T-helper 2 cell treated with Interferon-gamma antibody and Interleukin-4, amounts not matched to agents 100 ng/mL and 5 ng/mL, for 36 hours (primary cell): ENCODE measurements at regions not wholly inside any gene's neighbourhood (a gene's known extent, or its start where the extent isn't known, plus 50 kb on each side); places are given as distances from the start of the nearest gene placed in this dataset.
"Not testable (repeated sequence)": the region's sequence is repeated elsewhere in the genome, so short reads cannot be mapped to it uniquely, and the experiment has no call there.

Experiments
- intact Hi-C: fragments of 100-400 bp; cut with micrococcal nuclease; formaldehyde crosslinking; loops from one replicate; pipeline ENCODE4 v1.15.1; 2023

DNA sequence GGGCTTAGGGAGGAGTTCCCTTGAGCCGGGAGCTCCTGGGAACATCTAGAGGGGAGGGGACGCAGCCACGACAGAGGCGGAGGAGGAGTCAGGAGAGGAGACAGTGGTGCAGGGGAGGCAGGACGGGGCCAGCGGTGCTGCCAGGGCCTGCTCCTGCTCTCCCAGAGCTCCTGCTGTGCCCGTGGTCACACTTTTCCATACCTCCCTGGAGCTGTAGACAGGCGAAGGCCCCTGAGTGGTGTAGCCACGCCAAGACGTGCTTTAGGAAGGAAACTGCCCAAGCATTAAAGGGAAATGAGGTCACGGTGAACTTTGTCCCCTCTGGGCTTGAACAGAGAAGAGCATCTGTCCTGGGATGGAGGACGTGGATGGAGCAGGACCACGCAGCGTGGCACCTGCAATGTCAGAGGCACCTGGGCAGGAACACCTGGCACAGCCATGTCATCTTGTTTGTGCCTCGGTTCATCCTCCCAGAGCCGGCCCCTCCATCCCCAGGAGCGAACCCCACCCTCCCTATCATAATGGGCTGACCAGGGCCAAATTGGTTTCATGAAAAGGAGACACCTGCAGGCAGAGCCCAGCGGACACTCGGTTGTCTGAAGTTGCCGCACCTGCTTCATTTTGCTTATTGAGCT, 239.5 kb upstream of the SFSWAP start:
- intact Hi-C loops = no loop called here

DNA sequence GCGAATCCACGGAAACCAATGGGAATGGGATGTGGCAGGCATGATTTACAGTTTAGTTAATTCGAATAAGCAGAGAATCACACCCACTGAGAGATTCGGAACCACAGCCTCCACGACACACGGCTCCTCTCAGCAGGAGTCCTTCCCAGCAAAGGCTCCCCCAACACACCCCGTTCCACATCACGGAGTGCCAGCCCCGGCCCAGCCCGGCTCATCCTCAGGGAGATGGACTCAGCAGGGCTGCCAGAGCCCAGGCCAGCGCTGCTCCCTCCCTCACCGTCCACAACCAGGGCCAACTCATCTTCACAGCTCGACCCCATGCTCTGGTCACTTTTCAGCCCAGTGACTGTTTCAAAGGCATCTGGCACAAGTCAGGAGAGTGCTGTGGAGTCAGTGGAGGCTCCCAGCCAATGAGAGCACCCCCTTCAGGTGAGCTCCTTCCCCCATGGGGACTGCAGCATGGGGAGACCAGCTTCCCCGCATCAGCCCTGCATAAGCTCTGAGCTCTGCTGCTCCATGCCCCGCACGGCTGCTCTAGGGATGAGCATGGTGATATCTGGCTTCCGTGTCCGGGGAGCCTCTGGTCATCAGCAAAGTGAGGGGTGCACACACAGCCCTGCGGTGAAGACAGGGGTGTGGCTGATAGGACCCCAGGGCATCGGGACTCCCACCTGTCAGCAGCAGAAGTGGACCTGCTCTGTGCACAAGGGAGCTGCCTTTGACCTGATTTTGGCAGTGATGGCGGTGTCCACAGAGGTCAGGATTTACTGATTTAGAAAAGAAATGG, 238.8 kb upstream of the SFSWAP start:
- intact Hi-C loops = no loop called here

GRCh38 chr12:131473261-131473660, 237.6 kb upstream of the SFSWAP start:
- intact Hi-C loops = no loop called here

DNA sequence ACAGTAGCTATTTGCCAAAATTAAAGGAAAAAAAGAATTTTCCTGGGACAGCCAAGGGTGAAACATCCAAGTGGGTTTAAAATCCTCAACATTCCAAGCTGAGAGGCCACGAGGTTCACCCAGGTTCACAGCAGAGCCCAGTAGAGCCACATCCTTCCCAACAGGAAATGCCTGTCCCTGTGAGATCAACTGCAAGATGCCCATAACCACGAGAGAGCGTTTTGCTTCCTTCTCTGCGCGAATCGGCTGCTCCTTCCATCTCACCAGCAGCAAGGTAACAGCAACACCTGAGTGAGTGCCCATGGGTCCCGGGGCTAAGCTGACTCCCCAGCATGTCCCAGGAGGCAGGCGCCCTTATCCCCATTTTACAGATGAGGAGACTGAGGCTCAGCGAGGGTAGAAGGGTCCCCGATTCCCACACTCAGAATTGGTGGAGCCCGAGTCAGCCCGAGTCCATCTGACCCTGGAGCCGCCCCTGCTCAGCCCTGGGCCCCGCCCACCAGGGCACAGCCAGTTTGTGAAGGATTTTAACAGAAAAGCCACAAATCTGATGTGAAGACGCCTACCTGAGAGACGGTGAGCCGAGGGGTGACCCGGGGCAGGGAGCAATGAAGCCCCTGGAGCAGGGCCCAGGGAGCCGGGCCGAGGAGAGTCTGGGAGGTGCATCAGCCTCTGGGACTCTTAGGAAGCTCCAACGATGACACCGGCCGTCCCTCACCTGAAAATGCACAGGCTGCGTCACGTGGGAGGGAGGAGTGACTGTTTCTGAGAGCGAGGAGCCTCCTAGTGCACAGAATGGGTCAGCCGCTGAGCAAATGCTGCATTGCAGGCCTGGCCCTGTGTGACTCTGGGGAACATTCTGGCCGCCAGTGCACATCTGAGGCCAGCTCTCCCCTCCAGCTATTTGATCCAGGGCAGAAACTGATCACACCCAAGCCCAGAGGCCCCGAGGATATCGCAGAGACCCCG, 236.9 kb upstream of the SFSWAP start:
- intact Hi-C loops = no loop called here

DNA sequence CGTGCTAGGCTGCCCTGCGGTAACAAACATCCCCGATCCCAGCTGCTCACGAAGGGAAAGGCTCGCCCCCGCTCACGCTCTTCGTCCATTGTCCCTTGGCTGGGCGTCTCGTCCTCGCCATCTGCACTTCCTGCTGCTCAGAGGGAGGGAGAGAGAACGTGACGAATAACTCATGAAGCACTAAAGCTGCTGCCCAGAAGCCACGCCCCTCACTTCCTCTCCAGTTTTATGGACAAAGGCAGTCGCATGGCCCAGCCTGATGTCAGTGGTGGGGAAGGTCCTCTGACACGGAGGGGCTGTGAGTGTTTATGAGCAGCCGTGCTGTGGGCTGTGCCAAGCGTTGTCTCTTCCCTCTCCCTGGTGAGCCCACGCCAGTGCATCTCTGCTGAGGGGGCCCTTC, 235.9 kb upstream of the SFSWAP start:
- intact Hi-C loops = not testable (repeated sequence)

DNA sequence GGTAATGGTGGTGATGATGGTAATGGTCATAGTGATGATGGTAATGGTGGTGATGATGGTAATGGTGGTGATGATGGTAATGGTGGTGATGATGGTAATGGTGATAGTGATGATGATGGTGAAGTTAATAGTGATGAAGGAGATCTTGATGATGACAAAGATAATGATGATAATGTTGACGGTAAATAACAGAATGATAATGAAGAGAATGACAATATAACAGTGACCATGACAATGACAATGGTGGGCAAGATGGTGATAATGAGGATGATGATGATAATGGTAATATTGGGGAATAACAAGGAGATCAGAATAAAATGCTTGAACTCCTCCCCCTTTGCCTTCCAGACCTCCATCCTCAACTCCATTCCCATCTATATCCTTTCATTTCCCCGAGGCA, 233.3 kb upstream of the SFSWAP start:
- intact Hi-C loops = no loop called here

DNA sequence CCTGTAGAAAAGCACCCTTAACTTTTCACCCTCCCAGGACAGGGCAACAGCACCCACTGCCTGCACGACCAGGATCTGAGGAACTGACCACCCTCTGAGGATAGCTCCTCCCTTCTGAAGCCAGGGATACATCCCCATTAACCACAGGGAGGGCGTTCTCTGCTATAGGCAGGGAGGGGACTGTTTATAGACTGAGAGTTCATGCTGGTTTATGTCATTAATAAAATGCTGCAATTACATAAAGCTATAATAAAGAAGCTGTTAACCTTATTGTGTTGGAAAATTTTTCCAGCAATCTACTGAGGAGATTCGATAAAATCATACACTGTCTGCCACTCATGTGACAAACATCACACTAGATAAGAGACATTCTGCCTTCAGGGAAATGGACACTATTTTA, 232.4 kb upstream of the SFSWAP start:
- intact Hi-C loops = no loop called here

- intact Hi-C loops = no loop called here
Measured at GRCh38 chr12:131482199-131482598, 228.7 kb upstream of the SFSWAP start.

GRCh38 chr12:131482686-131483085, 228.2 kb upstream of the SFSWAP start:
- intact Hi-C loops = no loop called here

- intact Hi-C loops = no loop called here
Measured at GRCh38 chr12:131486451-131487230, 224.2 kb upstream of the SFSWAP start.

- intact Hi-C loops = no loop called here
Measured at GRCh38 chr12:131487388-131488124, 223.3 kb upstream of the SFSWAP start.

GRCh38 chr12:131489718-131490117, 221.2 kb upstream of the SFSWAP start:
- intact Hi-C loops = no loop called here

GRCh38 chr12:131491155-131491554, 219.7 kb upstream of the SFSWAP start:
- intact Hi-C loops = no loop called here

DNA sequence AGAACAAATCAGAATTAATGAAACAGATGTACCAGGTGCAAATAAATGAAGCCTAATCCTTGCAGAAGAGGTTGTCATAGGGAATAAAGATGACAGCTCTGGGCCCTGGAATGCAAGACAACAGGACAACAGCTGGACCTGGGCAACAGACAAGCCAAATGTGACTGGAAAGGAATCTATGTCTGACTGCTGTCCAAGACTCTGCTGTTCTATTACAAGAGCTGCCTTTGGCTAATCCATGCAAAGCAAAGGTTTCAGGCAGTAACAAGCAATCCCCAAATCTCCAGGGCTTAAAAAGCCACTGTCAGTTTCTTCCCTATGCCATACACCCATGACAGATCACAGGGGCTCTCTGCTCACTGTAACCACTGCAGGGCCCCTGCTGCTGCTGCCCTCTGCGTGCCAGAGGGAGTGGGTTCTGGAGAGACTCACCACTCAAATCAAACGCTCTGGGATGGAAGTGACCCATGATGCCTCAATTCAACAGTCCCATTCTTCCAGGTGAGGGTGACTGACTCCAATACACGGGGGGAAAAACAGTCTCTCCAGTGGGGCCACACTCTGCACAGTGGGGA, 218.9 kb upstream of the SFSWAP start:
- intact Hi-C loops = no loop called here

GRCh38 chr12:131493068-131493826, 217.6 kb upstream of the SFSWAP start:
- intact Hi-C loops = no loop called here

DNA sequence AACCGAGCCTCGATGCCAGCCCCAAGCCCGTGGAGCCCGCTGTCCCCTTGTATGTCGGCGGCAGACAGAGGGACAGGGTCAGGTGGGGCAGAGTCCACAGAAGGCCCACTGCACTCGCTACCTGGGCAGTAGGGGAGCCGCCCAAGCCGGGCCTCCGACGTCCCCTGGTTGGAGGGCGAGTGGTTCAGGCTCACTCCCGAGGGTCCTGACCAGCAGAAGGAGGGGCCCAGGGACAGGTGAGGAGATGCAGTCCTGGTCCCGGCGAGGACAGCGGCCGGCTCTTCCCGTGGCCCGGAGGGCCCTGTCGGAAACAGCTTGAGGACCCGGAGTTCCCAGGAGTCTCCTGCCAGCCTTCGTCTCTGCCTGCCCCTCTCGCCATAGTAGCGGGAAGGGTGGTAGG, 216.7 kb upstream of the SFSWAP start:
- intact Hi-C loops = no loop called here

- intact Hi-C loops = no loop called here
Measured at GRCh38 chr12:131494741-131495524, 216.0 kb upstream of the SFSWAP start.

DNA sequence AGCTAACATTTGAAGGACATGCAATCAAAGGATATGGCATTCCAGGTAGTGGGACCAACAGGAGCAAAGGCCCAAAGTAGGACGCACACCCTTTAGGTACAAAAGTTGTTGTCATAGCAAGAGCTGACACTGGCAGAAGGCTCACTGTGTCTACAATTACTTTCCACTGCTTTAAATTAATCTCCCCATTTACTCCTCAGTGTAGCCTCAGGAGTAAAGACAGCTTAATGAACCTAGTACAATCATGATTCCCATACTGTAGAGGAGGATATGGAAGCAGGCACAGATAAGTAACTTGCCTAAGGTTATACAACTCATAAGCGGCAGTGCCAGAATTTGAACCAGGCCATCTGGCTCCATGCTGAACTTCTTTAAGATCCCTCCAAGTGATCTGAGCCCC, 212.9 kb upstream of the SFSWAP start:
- intact Hi-C loops = no loop called here
